GM18511 (cell line): ENCODE measurements at regions not wholly inside any gene's neighbourhood (a gene's known extent, or its start where the extent isn't known, plus 50 kb on each side); places are given as distances from the start of the nearest gene placed in this dataset.

ENCODE experiments used
- ATAC-seq: cut with Tn5 transposase; IDR thresholded peaks from one replicate; pipeline ENCODE4 v1.9.1; 2021; ENCODE audit warnings: mild to moderate bottlenecking, moderate library complexity; ENCODE audit not compliant: unreplicated experiment

DNA sequence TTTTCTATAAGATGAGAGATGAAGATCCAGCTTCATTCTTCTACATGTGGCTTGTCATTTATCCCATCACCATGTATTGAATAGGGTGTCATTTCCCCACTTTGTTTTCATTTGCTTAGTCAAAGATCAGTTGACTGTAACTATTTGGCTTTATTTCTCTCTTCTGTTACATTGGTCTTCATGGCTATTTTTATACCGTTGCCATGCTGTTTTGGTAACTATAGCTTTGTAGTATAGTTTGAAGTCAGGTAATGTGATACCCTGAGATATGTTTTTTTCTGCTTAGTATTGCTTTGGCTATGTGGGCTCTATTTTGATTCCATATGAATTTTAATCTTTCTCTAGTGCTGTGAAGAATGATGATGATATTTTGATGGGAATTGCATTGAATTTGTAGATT is 514.3 kb downstream of the GBA3 start:
- no peak for ATAC-seq

DNA sequence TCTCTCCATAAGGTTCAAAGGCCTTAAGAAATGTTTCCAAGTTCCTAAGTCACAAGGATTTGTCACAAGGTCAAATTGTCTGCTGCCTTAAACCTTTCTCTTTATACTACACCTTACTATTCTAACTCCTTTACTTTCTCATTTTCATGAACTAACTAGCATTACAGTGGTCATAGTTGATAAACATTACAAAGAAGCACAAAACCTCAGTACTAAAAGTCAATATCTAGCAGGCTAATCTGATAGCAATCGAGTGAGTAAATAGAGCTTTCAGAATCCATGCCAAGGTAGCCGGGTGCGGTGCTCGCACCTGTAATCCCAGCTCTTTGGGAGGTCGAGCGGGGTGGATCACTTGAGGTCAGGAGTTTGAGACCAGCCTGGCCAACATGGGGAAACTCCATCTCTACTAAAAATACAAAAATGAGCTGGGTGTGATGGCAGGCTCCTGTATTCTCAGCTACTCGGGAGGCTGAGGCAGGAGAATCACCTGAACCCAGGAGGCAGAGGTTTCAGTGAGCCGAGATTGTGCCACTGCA is 510.0 kb downstream of the GBA3 start:
- ATAC-seq, result no peak

DNA sequence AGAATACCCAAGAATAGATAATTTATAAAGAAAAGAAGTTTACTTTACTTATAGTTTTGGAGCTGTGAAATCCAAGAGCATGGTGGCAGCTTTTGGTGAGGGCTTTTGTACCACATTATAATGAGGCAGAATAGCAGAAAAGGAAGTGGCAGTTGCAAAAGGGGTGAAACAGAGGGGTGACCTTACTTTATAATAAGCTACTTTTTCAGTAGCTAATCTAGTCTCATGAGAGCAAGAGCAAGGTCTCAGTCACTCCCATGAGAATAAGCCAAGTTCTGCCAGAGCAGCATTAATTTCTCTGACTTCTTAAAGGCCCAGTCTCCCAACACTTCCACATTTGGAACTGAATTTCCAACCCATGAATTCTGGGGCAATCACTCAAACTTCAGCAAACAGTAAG is 502.0 kb downstream of the GBA3 start:
- no peak for ATAC-seq

DNA sequence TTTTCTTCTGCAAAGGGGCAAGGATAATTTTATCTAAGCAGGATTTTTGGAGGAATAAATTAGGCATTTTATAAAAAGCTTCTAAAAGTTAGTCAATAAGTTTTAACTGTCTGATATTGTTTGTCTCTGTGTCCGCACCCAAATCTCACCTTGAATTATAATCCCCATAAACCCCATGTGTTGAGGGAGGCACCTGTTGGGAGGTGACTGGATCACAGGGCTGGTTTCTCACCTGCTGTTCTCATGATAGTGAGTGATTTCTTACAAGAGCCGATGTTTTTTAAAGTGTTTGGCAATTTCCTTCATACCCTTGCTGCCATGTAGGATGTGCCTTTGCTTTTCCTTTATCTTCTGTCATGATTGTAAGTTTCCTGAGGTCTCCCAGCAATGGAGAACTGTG is 481.4 kb downstream of the GBA3 start:
- ATAC-seq, result no peak

DNA sequence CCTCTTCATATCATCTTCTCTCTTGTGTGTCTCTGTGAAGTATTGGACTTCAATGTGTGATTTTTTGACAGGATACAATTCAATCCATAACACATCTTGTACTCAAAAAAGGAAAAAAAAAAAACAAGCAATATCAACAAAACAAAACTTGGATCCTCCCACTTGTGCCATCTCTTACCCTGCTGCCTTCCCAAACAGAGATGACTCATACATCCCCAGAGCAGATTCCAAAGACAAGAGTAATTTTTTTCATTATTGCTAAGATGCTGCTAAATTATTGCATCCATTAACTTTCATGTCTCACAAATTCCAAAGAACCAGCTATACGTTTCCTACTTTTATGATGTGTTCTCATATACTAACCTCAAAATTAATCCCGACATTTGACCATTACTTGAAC is 479.2 kb downstream of the GBA3 start:
- ATAC-seq, result no peak

DNA sequence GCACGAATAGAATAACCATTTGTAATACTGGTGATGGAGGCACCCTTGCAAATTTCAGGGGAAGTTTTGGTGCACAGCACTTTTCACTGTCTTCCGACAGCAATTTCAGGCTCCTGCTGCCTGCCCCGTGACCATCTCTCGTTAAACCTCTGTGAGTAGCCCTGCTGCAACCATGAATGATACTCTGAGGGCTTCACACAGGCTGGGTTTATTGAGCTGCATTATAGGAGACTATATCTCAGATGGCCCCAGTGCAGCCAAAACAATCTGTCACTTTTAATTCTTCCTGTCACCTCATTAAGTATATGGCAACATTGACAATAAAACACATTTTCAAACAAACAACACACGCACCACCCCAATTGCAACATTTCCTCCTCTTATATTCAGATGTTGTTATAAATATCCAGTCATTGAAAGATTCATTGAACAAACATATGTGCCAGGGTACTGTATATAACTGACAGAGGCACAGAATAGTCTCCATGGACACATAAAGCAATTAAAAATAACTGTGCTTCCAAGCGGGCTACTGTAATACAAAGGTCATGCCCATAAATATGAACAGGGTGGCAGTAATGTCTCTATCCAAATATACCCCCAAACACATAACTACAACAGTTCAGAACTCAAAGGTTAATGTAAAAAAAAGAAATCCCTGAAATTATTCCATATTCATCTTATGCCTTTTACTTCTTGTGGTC is 477.0 kb downstream of the GBA3 start:
- ATAC-seq, result no peak

DNA sequence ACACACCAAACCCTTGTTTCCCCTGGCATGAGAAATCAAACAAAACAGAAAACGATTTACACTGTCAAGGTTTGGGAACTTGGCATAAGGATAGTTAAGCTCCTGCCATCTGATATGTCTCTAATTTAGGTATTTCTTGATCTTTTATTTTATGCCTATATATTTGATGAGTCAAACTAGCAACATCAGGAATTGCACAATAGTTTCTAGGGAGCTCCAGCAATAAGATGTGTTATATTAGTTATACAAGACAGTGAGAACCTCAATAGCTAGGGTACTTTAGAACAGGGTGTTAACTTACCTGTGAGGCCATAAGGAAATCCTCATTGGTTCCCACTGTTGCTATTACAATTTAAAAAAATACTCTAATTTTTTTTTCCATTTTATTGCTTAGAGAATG is 474.2 kb downstream of the GBA3 start:
- ATAC-seq, result no peak

DNA sequence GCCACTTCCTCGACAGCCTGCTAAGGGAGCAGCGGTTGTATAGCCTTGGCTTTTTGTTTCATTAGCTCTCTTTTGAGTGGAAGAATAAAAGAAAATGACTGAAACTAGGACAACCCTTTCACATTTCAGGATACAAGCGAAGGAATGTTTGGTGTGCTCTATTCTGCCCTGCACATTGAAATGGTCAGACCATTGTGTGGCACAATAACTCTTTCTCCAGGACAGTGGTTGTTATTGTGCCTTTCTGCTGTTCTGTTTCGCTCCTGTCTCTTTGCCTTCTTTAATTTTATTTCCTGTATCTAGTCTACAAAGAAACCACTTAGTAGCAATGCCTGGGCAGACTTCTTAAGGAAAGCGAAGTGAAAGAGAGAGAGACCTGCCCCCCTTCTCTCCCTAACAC is 473.7 kb downstream of the GBA3 start:
- no peak for ATAC-seq

DNA sequence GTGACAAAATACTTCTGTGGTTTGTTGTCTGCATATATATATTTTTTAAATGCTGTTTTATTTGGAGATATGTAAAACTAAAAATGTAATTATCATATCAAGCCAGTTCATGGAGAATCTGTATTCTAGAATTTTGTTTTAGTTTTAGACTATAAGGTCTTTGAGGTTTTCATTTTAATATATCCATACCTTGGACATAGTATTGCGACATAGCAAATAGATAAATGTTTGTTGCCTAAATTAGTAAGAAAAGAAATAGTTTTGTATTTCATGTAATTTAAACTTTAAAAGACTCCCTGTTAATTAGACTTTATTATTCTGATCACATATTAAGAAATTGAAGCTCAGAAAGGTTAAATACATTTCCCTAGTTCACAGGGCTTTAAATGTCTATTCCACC is 472.9 kb downstream of the GBA3 start:
- no peak for ATAC-seq

DNA sequence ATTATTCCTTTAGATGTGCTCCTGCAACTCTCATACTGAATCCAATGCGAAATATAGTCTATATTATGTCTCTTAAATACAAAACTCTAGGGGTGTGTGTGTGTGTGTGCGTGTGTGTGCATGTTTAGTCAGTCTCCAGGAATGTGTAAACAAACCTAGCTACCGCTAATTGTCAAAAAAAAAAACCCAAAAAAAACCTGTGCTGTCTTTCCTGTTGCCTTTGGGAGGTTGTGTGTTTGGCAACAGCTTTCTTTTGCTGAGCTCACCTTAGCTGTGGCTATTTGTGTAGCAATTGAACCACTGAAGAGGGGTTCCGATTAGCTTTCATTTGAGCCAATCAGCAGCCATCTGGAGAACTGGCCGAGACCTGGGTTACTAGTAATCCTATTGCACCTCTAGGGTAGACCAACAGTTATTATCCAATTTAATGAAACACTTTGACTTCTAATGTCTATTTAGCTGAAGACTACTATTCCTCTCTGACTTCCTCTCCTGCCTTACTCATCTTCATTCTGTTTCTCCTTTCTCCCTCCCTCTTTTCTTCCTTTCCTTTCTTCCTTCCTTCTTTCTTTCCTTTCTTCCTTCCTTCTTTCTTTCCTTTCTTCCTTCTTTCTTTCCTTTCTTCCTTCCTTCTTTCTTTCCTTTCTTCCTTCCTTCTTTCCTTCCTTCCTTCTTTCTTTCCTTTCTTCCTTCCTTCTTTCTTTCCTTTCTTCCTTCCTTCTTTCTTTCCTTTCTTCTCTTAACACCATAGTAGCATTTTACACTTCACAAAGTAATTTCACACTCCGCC is 471.1 kb downstream of the GBA3 start:
- no peak for ATAC-seq

DNA sequence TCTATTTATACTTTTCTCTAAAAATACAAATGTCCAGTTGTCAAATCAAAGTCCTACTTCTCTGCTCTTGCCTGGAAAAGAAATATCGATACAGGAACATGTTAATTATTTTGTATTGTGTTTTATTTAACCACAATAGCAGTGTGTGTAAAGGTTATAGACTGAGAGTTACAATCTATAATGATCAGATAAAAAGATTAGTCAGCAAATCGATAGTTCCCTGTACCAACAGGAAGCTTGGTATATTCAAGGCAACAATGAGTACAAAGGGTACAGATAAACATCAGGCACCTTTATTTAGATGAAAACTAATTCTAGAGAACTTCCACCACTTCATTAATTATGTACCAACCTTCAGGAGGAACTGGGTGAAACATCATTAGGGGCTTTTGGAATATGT is 469.5 kb downstream of the GBA3 start:
- ATAC-seq, result no peak

DNA sequence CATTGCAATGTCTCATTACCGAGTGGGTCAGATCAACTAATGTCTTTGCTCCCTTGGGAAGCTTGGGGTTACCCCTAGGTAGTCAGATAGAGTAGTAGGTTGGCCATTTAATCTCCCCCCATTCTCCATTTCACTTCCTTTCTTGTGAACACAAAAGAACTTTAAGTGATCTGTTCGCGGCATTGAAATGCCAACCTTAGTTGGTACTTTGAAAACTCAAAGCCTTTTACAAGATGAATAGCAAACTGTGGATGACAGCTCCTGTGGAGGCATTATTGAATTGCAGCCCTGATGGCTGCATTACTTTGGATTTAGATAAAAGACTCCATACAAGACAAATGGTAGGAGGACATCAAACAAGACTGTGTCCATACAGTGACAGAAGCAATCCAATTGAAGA is 469.1 kb downstream of the GBA3 start:
- ATAC-seq, result no peak

DNA sequence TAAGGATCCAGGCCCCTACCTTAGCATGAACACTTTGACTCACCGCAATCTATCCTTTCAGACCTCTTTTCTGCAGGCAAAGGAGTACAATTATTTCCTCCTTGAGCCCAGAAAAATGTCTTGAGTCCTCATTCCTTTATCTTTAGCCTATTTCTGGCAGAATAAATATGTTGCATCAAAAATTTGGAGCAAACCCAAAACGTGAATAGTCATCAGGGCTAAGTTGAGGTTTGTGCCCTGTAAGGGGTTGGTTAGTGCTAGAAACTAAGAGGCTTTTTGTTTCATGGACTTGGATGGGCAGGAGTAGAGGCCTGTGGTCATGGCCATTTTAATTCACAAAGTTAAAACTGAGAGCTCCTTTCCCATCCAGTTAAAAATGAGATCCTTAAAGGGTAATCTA is 460.3 kb downstream of the GBA3 start:
- ATAC-seq, result no peak

DNA sequence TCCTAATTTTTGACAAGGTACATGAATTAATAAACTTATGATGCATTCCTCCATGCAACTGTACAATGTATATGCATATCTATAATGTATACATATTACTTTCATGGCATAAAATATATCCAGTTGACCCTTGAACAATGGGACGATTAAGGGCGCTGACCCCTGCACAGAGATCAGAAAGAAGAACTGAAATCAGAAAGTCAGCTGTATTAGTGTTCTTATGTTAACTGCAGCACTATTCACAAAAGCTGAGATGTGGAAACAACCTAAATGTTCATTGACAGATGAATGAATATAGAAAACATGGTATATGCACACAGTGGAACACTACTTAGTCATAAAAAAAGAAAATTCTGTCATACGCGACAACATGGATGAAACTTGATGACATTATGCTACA is 457.1 kb downstream of the GBA3 start:
- ATAC-seq, result no peak

DNA sequence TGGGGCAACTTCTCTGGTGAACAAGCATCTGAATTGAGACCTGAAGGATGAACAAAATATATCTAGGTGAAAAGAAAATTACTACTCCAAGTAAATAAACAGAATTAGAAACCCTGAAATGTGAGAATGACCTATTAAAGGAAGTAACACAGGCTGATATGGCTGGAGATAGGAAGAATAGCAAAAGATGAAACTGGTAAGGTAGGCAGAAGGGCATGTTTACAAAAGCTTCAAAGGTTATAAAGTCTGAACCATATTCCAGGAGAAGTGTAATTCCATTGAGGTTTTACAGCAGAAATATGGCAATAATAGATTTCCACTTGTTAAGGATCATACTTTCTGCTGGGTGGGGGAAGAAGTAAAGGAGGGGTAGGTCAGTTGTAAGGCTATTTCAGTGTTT is 452.0 kb downstream of the GBA3 start:
- ATAC-seq, result no peak

DNA sequence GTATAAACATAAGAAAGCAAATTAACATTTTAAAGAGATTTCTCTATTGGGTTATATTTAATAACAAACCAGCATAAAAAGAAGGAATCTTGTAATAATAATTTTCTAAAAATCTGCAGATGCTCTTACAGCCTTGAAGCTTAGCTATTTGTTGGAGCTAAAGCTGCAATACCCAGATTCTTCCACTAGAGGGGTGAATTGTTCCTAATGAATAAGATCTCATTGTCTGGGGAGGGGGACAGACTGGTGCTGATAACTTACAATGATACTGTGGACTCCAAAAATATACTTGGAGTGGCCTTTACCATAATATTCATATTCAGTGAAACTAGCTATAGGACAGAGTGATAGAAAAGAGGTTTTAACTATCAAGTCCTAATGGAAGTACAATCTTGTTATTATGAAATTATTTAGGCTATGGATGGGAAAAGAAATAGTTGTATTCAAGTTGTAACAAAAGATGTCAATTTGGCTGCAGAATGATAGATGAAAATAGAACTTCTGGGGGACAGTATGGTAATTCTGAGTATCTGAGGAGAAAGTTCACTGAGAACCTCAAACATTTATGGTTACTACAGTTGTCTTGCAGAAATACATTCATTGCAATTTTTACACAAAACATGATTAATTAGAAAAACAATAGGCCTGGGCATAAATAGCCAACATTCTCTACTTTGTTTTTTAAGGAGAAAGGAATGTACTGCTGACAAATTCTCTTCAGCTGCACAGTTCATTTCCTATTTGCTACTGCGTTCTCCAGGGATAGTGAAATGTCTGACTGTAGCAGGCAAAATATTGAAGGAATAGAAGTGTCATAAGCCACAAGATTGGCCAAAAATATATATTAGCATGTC is 443.3 kb downstream of the GBA3 start:
- no peak for ATAC-seq

DNA sequence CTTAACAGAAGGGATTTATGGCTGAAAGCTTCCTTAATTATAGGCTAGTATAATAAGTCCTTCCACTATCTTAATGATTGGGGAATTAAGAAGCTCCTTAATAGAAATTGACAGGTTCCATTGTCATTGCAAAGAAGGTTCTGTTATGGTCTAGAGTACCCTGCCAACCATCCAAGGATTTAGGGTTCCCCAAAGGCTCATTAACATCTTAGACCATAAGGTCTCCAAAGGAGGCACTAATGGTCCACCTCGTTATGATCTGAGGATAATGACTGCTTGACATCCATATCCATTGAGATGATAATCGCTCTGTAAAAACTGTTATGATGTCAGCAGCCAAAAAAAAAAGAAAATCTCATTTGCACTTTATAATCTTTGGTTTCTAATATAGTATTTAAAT is 441.6 kb downstream of the GBA3 start:
- ATAC-seq, result no peak

DNA sequence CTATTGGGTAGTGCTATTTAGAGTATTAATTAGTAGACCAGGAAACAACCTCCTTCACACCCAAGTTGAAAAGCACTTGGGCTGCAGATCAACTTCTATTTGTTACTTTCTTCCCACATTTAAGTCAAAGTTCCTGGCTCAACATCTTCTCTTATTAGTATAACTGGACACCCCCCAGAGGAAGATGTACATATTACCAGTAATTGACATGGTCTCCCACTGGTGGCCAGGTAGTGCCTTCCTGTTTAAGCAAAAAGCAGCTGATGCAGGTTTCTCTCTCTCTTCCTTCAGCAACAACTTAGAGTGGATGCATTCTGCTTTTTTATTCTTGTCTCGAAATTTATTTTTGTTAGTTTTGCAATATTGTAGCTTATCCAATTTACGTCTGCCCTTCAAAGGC is 438.1 kb downstream of the GBA3 start:
- no peak for ATAC-seq

DNA sequence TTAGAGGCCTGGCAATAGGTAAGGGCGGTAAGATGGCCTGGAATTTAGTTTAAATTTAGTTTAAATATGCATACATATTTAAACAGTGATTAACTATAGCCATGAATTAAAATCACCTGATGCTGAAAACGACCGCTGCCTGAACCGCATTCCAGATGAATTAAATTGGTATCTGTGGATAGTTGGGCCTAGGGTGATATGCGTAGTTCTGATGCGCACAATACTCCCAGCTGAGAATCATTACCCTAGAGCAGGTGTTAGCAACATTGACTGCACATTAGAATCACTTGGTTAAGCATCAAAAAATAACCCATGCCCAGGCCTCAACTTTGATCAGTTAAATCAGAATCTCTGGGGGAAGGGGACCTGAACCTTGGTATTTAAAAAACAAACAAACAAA is 432.4 kb downstream of the GBA3 start:
- no peak for ATAC-seq

DNA sequence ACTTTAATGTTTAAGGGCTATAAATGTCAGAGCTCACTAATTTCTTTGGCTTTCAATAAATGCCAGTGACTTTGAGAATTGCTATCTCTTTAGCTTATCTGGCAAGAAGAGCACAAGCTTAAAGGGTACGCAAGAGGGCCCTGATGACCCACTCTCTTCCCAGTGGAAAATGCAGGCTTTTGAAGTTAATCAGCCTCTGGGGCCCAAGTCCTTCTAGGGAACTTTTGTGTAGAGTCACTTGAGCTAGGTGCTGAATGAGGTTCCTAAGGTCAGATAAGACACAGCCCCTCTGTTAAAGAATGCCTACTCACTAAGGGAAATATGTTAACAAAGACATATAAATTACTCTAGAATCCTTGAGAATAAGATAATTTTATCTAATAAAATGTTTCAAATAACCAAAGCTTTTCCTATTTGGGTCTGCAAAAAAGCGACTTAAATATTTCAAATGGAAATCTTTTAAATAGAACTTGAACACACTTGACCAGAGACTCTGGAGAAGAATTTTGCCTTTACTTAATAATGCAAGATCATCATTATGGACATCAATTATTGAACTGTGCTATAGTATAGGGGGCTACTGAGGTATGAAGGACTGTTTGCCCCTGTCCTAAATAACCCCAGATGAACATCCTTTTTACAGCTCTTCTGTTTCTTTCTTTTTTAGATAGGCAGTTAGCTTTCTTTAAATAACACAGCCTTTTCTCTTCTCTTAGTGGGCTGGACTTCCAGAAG is 430.1 kb downstream of the GBA3 start:
- no peak for ATAC-seq

DNA sequence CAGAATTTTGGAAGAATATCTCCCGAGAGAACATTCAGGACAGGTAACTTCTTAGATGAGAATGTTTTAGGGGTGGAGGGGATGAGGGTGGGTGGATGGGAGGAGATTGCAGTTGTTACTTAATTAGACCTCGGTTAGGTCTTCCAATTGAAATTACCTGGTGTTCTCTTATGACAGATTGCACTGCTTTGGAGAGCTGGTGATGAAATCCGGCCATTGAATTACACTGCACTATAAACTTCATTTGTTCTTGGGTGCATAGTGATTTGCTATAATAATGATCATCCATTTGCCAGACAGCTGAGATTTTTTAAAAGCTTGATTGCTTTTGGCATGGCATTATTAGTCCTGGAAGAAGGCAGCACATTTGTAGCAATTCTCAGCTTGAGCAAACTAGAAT is 427.6 kb downstream of the GBA3 start:
- ATAC-seq, result no peak
